Activated CD4-positive, alpha-beta memory T cell treated with anti-CD3 and anti-CD28 coated beads, Interleukin-2, amount 10 ng/mL, durations not matched to agents 7 days and 5 days (primary cell): ENCODE measurements at regions not wholly inside any gene's neighbourhood (a gene's known extent, or its start where the extent isn't known, plus 50 kb on each side); places are given as distances from the start of the nearest gene placed in this dataset.

Experiments
- CTCF ChIA-PET: fragments of 350-600 bp; sonication (Branson Sonifier 250); formaldehyde crosslinking; loops from one replicate; lab custom pipeline; 2021; ENCODE audit warnings: antibody characterized with exemption, inconsistent platforms; lab: Charles Lee
- POLR2A ChIA-PET: fragments of 350-600 bp; sonication (Branson Sonifier 250); formaldehyde crosslinking; loops from one replicate; lab custom pipeline; 2021; ENCODE audit warnings: antibody characterized with exemption; lab: Charles Lee
- DNase-seq: peaks from one replicate; pipeline ENCODE4 v3.0.0-alpha.2; 2020
- H3K27ac Mint-ChIP-seq: one replicate; pipeline ENCODE4 v1.8.0; 2021; ENCODE audit warnings: mild to moderate bottlenecking, mixed read lengths
- H3K27me3 Mint-ChIP-seq: one replicate; pipeline ENCODE4 v1.8.0; 2021; ENCODE audit warnings: mixed read lengths
- H3K36me3 Mint-ChIP-seq: one replicate; pipeline ENCODE4 v1.8.0; 2021; ENCODE audit warnings: low read depth, mixed read lengths
- H3K4me1 Mint-ChIP-seq: one replicate; pipeline ENCODE4 v1.8.0; 2021; ENCODE audit warnings: mixed read lengths
- H3K4me3 Mint-ChIP-seq: one replicate; pipeline ENCODE4 v1.8.0; 2021; ENCODE audit warnings: mild to moderate bottlenecking, mixed read lengths
- H3K9me3 Mint-ChIP-seq: one replicate; pipeline ENCODE4 v1.8.0; 2021; ENCODE audit warnings: mixed read lengths

DNA sequence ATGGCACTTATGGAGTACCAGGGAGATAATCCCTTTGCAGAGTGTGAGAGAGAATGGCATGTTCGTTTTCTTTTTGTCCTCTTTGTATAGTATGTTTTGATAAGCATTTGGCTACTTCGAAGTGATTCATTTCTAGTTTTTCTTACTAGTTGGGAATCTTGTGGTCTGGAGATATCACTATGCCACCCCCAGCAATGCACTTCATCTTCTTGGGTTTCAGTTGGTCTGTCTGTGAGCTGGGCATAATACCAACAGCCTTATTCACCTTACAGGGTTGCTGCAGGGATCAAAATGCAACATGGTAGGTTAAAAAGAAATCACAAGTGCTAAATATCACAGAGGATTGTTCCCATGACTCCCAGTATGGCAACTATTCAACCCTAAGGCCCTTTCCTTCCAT is 387.8 kb upstream of the CADM1 start:
- Mint-ChIP-seq H3K9me3 (peaks cover 7% of the 10 kb centered on the region), H3K4me3 (no peak overlapping the region), H3K27me3 (no peaks in the 10 kb centered on the region), H3K4me1 (no peaks in the 10 kb centered on the region), H3K27ac (no peak overlapping the region), H3K36me3 (no peaks in the 10 kb centered on the region)
- no peak for DNase-seq
- POLR2A ChIA-PET: no interaction called here
- CTCF ChIA-PET: no interaction called here

DNA sequence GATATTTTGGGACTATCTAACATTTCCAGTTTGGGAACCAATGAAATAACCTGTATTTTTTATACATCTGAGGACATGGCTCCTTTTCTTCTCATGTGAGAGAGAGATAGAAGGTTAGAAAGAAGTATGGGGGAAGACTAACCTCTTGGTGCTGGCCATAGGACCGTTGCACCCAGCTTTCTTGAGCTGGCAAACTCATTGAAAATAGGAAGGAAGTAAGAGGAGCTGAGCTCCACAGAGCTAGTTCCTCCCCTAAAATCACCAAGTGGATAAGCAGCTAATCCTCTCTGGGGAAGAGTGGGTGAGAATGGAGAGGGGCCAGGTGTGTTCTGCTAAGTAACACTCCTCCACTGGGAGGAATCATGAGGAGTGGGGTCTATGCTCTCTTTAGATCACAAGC is 387.4 kb upstream of the CADM1 start:
- Mint-ChIP-seq H3K9me3 (peaks cover 7% of the 10 kb centered on the region), H3K27ac (no peak overlapping the region), H3K27me3 (no peaks in the 10 kb centered on the region), H3K36me3 (no peaks in the 10 kb centered on the region), H3K4me3 (no peak overlapping the region), H3K4me1 (no peaks in the 10 kb centered on the region)
- ChIA-PET POLR2A (no interaction called here), CTCF (no interaction called here)
- DNase-seq: no peak

DNA sequence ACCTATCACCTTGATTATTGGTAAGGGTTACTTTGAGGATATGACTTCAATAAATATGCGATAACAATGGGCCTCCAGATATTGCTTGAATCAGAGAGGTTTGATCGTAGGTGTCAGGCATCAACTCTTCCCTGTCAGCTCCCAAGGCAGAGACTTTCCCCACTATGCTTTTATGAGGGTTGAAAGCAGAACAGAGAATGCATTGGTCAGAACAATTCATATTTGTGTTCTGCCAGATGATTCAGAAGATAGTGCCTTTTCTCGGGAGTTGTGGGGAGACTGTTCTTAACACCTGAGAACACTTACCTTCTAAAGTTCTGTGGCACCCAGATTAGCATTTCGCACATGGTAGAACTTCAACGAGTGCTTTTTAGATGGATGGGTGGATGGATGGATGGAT is 386.3 kb upstream of the CADM1 start:
- POLR2A ChIA-PET: no interaction called here
- H3K4me3 Mint-ChIP-seq: no peak overlapping the region

DNA sequence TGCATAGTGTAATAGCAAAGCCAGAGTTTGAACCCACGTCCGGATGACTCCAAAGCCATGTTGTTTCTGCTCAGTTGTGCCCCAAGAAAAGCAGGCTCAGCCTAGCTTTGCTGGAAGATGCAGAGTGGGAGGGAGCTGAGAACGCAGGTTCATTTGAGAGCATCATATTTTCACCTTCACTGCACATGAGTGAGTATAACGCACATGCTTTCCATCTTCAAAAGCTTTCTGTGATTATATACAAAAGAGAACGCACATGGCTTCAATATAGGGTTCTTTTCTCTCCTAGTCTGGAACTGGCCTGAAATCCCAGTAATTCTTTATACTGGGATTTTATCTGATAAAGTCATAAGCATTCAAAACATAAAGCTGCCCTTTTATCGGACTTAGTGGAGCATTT is 385.5 kb upstream of the CADM1 start:
- Mint-ChIP-seq H3K4me3 (no peak overlapping the region), H3K36me3 (no peaks in the 10 kb centered on the region), H3K4me1 (no peaks in the 10 kb centered on the region), H3K27ac (no peak overlapping the region), H3K9me3 (peaks cover 7% of the 10 kb centered on the region), H3K27me3 (no peaks in the 10 kb centered on the region)
- POLR2A ChIA-PET: no interaction called here
- CTCF ChIA-PET: no interaction called here
- DNase-seq: no peak

More for the DNA sequence above, 386.3 kb upstream of the CADM1 start:
- Mint-ChIP-seq H3K36me3 (no peaks in the 10 kb centered on the region), H3K9me3 (peaks cover 7% of the 10 kb centered on the region), H3K27ac (no peak overlapping the region), H3K27me3 (no peaks in the 10 kb centered on the region), H3K4me1 (no peaks in the 10 kb centered on the region)
- DNase-seq: no peak
- CTCF ChIA-PET: no interaction called here

DNA sequence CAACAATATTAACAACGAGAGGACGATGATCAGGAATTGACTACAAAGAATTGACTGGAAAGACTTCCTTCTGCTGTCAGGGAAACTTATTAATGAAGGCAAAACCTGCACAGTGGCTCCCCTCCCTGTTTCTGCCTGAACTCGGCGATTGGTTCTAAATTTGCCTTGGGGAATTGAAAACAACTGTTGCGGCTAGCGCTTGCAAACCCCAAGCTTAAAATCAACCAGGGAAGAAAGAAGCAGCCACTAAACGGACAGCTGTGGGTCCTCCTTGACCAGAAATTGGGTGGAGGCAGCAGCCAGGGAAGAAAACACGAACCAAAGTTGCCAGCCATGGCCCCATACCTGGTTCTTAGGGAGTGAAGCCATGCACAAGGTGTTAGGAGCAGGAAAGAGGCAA is 383.5 kb upstream of the CADM1 start:
- POLR2A ChIA-PET: no interaction called here
- H3K27ac Mint-ChIP-seq: no peak overlapping the region
- no peak overlapping the region for H3K4me3 Mint-ChIP-seq

DNA sequence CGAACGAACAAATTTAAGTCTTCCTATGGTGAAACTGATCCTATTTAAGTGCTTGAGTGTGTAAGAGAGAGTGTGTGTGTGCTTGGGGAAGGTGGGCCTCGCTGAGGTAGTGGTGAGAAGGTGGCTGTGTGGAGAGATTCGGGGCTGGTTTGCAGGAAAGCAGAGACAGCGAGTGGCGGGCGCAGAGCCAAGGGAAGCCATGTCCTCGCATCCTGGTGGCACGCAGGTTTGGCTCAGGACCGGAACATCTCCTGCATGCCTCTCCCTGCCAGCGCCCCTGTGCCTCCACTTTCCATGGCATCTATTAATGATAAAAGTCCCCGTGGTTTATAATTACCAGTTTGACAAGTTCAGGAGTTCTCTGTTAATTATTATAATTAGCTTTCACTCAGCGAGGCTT is 383.1 kb upstream of the CADM1 start:
- H3K4me1 Mint-ChIP-seq: no peaks in the 10 kb centered on the region
- no peak for DNase-seq
- no peaks in the 10 kb centered on the region for H3K36me3 Mint-ChIP-seq
- H3K27me3 Mint-ChIP-seq: no peaks in the 10 kb centered on the region
- ChIA-PET POLR2A (no interaction called here), CTCF (no interaction called here)
- H3K27ac Mint-ChIP-seq: no peak overlapping the region
- no peak overlapping the region for H3K4me3 Mint-ChIP-seq
- peaks cover 7% of the 10 kb centered on the region for H3K9me3 Mint-ChIP-seq

More for the DNA sequence above, 383.5 kb upstream of the CADM1 start:
- Mint-ChIP-seq H3K9me3 (peaks cover 7% of the 10 kb centered on the region), H3K4me1 (no peaks in the 10 kb centered on the region), H3K36me3 (no peaks in the 10 kb centered on the region), H3K27me3 (no peaks in the 10 kb centered on the region)
- DNase-seq: no peak
- CTCF ChIA-PET: no interaction called here

DNA sequence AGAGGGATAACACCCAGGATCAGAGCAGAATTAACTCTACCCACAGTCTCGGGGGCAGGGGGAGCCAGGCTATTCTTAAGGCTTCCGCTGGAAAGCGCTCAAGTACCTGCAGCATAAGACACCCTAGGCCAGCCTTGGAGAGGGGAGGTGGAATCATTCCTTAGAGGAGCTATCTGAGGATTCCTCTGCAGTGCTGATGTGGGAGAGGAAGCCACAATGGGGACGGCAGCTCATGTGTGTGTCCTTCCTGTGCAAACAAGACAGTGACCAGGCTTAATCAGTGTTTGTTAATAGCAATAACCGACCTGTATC is 382.2 kb upstream of the CADM1 start:
- ChIA-PET POLR2A (no interaction called here), CTCF (no interaction called here)
- Mint-ChIP-seq H3K4me3 (no peak overlapping the region), H3K4me1 (no peaks in the 10 kb centered on the region), H3K36me3 (no peaks in the 10 kb centered on the region), H3K27ac (no peak overlapping the region), H3K9me3 (peaks cover 10% of the 10 kb centered on the region), H3K27me3 (no peaks in the 10 kb centered on the region)
- no peak for DNase-seq

DNA sequence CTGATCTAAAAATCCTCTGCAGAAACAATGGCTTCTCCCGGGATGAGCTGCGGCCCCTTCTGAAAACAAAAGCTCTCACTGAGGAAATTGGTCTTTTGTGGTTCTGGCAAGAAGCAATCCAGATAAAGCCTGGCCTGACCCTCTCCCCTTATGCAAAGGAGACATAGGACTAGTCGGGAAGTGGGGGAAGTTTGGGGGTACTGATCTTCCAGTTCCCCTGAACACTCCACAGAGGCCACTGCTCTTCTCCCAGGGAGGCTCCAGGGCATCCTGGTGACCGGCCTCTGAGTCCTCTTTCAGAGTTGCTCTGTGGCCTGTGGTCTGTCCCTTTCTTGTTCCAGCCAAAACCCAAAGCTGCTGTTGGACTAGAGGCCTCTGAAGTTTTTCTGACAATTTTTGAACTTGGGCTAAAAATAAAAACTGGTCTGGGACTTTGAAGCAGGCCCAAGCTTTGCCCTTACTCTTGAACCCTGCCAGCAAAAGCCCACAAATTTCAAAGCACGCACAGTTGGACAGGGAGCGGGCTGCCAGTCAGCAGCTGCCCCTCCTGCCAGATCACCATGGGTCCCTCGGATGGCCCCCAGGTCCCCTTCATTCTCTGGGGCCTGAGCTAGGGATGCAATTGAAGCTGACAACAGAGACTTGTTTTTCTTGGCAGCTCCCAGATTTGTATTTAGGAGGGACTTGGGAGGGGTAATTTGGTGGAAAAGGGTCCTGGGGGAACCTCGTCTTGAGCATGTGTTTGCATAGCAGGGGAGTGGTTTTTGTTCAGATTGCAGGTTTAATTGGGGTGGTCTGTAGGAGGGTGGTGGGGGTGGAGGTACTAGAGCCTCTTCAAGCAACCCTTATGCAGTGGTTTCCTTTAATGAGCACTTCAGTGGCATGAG is 381.6 kb upstream of the CADM1 start:
- H3K9me3 Mint-ChIP-seq: peaks cover 8% of the 10 kb centered on the region
- H3K4me1 Mint-ChIP-seq: no peaks in the 10 kb centered on the region
- ChIA-PET POLR2A (no interaction called here), CTCF (no interaction called here)
- H3K4me3 Mint-ChIP-seq: no peak overlapping the region
- H3K27me3 Mint-ChIP-seq: no peaks in the 10 kb centered on the region
- H3K36me3 Mint-ChIP-seq: no peaks in the 10 kb centered on the region
- DNase-seq: no peak
- H3K27ac Mint-ChIP-seq: no peak overlapping the region

DNA sequence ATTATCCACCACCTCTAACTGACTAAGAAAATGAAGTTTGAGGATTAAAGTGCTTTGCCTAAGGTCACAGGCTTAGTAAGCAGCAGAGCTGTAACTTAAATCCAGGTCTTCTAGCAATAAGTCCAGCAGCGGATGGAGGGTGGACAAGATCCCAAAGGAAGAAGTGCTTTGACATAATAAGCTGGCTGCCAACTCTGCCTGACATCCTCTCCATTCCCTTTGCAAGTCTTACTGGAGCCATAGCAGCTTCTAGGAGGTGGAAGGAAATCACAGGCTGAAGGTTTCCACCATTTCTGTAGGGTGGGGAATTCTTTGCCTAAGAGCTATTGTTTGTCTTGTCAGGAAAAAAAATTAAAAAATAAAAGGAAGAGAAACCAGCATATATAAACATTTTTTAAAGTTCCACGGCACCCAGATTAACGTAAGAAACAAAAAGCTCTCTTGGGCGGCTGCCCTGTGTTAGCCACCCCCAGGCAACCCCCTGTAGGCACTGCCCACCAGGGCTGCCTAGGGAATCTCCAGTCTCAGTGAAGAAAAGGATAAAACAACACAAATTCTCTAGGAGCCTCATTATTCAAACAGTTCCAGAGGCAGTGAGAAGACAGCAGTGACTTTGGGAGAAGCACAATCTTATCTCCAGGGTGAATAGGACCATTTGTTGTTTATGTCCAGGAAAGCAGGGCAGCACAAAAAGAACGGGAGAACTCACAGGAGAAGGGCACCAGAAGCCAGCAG is 380.8 kb upstream of the CADM1 start:
- no peak for DNase-seq
- ChIA-PET CTCF (no interaction called here), POLR2A (no interaction called here)
- no peaks in the 10 kb centered on the region for H3K36me3 Mint-ChIP-seq
- H3K27me3 Mint-ChIP-seq: no peaks in the 10 kb centered on the region
- no peak overlapping the region for H3K27ac Mint-ChIP-seq
- H3K4me3 Mint-ChIP-seq: no peak overlapping the region
- peaks cover 8% of the 10 kb centered on the region for H3K9me3 Mint-ChIP-seq
- no peaks in the 10 kb centered on the region for H3K4me1 Mint-ChIP-seq

DNA sequence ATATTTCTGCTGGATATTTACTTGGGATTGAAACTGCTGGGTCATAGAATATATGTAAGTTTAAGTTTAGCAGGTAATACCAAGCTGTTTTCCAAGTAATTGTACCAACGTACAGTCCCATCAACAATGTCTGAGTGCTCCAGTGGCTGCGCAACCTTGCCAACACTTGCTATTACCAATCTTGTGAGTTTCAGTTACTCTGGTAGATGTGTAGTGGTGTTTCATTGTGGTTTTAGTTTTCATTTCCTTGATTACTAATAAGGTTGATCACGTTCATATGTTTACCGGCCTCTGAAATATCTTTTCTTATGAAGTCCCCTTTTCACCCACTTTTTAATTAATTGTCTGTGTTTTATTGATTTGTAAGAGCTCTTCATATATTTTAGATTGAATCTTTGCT is 370.6 kb upstream of the CADM1 start:
- ChIA-PET POLR2A (no interaction called here), CTCF (no interaction called here)
- no peaks in the 10 kb centered on the region for H3K27me3 Mint-ChIP-seq
- no peaks in the 10 kb centered on the region for H3K36me3 Mint-ChIP-seq
- DNase-seq: no peak
- peaks cover 2% of the 10 kb centered on the region for H3K9me3 Mint-ChIP-seq
- H3K4me3 Mint-ChIP-seq: no peak overlapping the region
- H3K4me1 Mint-ChIP-seq: peaks cover 15% of the 10 kb centered on the region
- no peak overlapping the region for H3K27ac Mint-ChIP-seq

DNA sequence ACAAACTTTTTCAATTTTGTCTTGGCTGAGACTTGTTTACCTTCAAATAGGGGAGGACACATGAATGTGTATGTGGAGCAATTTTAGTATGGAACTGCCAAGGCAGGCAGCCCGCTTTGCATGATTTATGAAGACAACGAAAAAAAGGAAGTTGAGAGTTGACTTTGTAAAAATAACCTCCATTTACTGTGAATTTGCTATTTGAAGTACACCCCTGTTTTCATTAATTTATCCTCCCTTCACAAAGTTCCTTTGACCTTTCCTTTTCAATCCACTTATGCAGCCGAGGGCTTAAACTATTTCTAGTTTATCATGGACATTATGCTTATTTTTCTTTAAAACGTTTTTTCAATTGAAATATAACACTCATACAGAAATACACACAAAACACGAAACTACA is 369.6 kb upstream of the CADM1 start:
- POLR2A ChIA-PET: no interaction called here
- H3K9me3 Mint-ChIP-seq: peaks cover 2% of the 10 kb centered on the region
- no peaks in the 10 kb centered on the region for H3K27me3 Mint-ChIP-seq
- no peak overlapping the region for H3K4me3 Mint-ChIP-seq
- no peak overlapping the region for H3K27ac Mint-ChIP-seq
- CTCF ChIA-PET: no interaction called here
- peaks cover 22% of the 10 kb centered on the region for H3K4me1 Mint-ChIP-seq
- no peaks in the 10 kb centered on the region for H3K36me3 Mint-ChIP-seq
- no peak for DNase-seq

DNA sequence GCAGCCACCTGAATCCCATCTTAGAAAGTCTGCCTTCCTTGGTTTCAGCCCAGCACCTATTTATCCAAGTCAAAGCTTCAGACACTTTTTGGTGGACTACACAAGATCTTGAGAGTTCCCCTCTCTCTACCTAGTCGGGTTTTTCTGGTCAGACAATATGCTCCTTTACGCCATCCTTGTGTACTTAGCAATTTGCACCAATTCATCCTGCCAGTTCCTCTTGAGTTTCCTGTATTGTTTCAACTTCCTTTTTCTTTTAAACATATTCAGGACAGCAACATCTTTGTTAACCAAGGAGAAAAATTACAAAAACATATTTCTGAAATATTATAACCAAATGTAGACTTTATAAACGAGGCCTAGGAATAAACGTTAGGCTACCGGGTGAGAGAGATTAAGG is 368.2 kb upstream of the CADM1 start:
- Mint-ChIP-seq H3K36me3 (no peaks in the 10 kb centered on the region), H3K4me1 (peaks cover 23% of the 10 kb centered on the region), H3K9me3 (no peaks in the 10 kb centered on the region), H3K27ac (no peak overlapping the region), H3K4me3 (no peak overlapping the region), H3K27me3 (no peaks in the 10 kb centered on the region)
- DNase-seq: no peak
- ChIA-PET POLR2A (no interaction called here), CTCF (no interaction called here)

DNA sequence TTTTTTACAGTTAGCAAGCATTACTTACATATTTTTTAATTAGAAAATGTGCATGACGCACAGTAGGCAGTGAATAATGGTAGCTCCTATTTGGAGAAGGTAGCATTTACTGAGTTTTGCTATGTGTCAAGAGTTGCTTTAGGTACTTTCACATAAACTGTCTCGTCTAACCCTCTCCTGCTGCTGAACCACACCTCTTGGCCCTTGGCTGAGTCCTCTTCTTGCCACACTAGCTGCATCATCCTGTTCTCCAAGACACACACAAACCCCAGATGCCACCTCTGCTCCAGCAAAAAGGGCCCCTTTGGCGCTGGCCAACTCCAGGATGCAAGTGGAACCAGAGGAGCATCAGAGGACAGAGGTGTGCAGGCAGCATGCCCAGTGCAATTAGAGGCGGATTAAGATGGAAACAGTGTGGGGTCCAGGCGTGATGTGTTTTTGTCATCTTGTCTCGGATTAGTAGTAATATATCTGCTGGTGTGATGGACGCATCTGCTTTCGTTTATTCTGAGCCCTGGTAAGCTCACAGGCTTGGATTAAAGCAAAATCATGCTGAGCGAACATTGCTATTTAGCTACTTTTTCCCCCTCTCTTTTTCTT is 367.0 kb upstream of the CADM1 start:
- H3K9me3 Mint-ChIP-seq: no peaks in the 10 kb centered on the region
- no peaks in the 10 kb centered on the region for H3K27me3 Mint-ChIP-seq
- no peaks in the 10 kb centered on the region for H3K36me3 Mint-ChIP-seq
- DNase-seq: no peak
- peaks cover 23% of the 10 kb centered on the region for H3K4me1 Mint-ChIP-seq
- no peak overlapping the region for H3K4me3 Mint-ChIP-seq
- CTCF ChIA-PET: no interaction called here
- H3K27ac Mint-ChIP-seq: no peak overlapping the region
- POLR2A ChIA-PET: no interaction called here
